Chondrocyte (in vitro differentiated cells): ENCODE measurements at regions not wholly inside any gene's neighbourhood (a gene's known extent, or its start where the extent isn't known, plus 50 kb on each side); places are given as distances from the start of the nearest gene placed in this dataset.

Experiments used
- DNase-seq: peaks from one replicate; pipeline ENCODE4 v3.0.0; 2021; ENCODE audit warnings: mixed read lengths, low spot score
- H3K27ac Mint-ChIP-seq: one replicate; pipeline ENCODE4 v1.8.0; 2021; ENCODE audit warnings: mild to moderate bottlenecking, moderate library complexity, mixed read lengths; ENCODE audit not compliant: unreplicated experiment
- H3K27me3 Mint-ChIP-seq: 2 replicates; pipeline ENCODE4 v1.8.0; 2021; ENCODE audit warnings: low read depth, mixed read lengths
- H3K36me3 Mint-ChIP-seq: 2 replicates; pipeline ENCODE4 v1.8.0; 2021; ENCODE audit warnings: low read depth, mixed read lengths
- H3K4me1 Mint-ChIP-seq: 2 replicates; pipeline ENCODE4 v1.8.0; 2021; ENCODE audit warnings: low read depth, mild to moderate bottlenecking, mixed read lengths
- H3K4me3 Mint-ChIP-seq: one replicate; pipeline ENCODE4 v1.8.0; 2021; ENCODE audit warnings: mild to moderate bottlenecking, moderate library complexity, mixed read lengths; ENCODE audit not compliant: unreplicated experiment
- H3K9me3 Mint-ChIP-seq: 2 replicates; pipeline ENCODE4 v1.8.0; 2021; ENCODE audit warnings: low read depth, mixed read lengths
- TF ChIP-seq, protein P1 (sequence below): fragments of 200-600 bp; sonication (generic); IDR thresholded peaks from 2 replicates; pipeline ENCODE4 v1.5.0; 2021; ENCODE audit warnings: antibody characterized with exemption, mild to moderate bottlenecking, moderate library complexity

DNA sequence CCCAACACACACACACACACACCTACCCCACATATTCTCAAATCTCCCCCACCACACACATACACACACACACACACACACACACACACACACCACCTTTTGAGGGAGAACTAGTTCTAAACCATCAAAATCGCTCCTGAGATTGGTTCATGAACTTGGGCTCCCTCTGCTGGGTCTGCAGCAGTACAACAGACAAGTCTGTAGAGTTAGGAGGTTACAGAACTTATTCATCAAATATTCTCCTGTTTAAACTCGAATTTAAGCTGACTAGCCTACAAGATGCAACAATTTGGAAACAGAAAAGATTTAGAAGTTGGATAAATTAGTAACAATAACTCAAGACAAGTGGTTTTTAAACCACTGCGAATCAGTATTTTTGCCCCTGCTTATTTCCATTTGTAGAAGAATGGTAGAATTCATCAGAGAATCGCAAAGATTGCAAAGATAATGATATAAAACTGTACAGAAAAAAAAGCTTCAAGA is 136.4 kb upstream of the USP15 start:
- Mint-ChIP-seq H3K9me3 (no peaks in the 10 kb centered on the region), H3K27ac (no peak overlapping the region), H3K4me3 (no peak overlapping the region), H3K4me1 (no peaks in the 10 kb centered on the region), H3K27me3 (peaks cover 51% of the 10 kb centered on the region), H3K36me3 (no peaks in the 10 kb centered on the region)
- DNase-seq = no peak
- TF ChIP-seq, protein P1, sequence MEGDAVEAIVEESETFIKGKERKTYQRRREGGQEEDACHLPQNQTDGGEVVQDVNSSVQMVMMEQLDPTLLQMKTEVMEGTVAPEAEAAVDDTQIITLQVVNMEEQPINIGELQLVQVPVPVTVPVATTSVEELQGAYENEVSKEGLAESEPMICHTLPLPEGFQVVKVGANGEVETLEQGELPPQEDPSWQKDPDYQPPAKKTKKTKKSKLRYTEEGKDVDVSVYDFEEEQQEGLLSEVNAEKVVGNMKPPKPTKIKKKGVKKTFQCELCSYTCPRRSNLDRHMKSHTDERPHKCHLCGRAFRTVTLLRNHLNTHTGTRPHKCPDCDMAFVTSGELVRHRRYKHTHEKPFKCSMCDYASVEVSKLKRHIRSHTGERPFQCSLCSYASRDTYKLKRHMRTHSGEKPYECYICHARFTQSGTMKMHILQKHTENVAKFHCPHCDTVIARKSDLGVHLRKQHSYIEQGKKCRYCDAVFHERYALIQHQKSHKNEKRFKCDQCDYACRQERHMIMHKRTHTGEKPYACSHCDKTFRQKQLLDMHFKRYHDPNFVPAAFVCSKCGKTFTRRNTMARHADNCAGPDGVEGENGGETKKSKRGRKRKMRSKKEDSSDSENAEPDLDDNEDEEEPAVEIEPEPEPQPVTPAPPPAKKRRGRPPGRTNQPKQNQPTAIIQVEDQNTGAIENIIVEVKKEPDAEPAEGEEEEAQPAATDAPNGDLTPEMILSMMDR = peak; percentile 78

DNA sequence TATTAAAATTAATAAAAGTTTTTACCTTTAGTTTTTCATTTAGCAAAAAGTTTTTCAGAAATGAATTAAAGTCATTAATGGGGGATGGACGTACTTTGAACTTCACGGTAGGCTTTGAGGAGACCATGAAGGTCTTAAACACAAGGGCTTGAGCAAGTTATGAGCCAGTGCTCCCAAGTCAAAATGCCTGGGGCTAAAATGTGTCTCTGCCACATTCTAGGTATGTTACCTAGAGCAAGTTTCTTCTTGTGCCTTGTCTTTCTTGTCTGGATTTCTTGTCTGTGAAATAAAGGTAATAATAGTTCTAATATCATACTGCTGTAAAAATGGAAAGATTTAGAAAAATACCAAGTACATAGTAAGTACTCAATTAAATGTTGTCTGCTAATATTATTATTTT is 132.7 kb upstream of the USP15 start:
- Mint-ChIP-seq H3K4me1 (no peaks in the 10 kb centered on the region), H3K36me3 (no peaks in the 10 kb centered on the region), H3K9me3 (no peaks in the 10 kb centered on the region), H3K27ac (no peak overlapping the region), H3K27me3 (peaks cover 50% of the 10 kb centered on the region), H3K4me3 (no peak overlapping the region)
- no peak for DNase-seq
- TF ChIP-seq, protein P1 = no peak

DNA sequence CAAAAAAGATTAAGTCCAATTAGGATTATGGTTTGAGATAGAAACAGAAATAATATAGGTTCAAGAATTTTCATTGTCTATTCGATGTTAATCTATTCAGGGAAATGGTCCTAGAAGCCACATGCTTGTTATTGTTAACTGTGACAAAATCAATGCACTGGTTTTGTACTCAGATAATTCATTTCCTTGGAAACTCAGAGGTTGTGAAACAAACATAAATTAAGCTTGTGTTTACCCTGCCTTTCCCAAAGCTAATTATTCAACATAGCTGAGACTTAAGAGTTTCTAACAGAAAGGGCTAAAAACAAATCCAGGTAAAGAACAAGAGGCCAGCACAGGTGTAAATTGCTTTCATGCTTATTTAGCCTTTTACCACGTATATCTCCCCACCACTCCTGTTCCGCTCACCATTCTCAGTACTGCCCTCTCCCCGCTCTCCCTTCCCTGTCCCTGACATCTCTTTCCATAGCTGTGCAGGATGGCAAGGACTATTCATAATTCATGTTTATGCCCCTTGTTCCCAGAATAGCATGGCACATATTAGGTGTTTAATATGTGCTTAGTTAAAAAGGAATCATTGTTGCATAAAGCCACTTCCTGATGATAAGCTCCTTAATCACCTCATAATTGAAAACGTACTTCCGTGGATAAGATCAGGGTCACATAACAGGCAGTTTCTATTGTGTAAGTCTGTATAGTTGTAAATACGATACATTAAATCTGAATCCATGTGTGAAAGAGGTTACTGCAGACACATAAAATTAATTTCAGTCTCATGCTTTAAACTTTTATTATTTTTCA is 131.8 kb upstream of the USP15 start:
- H3K9me3 Mint-ChIP-seq = no peaks in the 10 kb centered on the region
- no peak for DNase-seq
- no peak overlapping the region for H3K4me3 Mint-ChIP-seq
- H3K36me3 Mint-ChIP-seq = no peaks in the 10 kb centered on the region
- no peak overlapping the region for H3K27ac Mint-ChIP-seq
- H3K4me1 Mint-ChIP-seq = no peaks in the 10 kb centered on the region
- peaks cover 46% of the 10 kb centered on the region for H3K27me3 Mint-ChIP-seq
- TF ChIP-seq, protein P1 = no peak

DNA sequence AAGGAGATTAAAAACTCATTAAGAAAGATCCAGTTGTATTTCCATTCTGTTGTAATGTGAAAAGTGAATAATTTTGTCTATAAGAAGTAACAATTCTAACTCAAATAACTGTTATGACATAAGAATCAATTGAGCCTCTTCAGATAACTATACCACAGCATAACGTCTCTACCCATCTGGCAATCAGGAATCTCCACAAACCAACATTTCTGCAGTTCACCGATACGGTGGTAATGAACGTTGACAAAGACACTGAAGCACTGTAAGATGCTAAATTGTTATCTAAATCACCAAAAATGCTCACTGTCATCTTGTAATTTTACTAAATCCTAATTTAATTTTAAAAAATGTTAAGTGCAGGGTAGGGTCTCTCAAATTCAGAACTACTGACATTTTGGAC is 130.9 kb upstream of the USP15 start:
- Mint-ChIP-seq H3K9me3 (no peaks in the 10 kb centered on the region), H3K27me3 (peaks cover 38% of the 10 kb centered on the region), H3K4me1 (no peaks in the 10 kb centered on the region), H3K27ac (no peak overlapping the region), H3K36me3 (no peaks in the 10 kb centered on the region), H3K4me3 (no peak overlapping the region)
- DNase-seq = no peak
- TF ChIP-seq, protein P1 = no peak

DNA sequence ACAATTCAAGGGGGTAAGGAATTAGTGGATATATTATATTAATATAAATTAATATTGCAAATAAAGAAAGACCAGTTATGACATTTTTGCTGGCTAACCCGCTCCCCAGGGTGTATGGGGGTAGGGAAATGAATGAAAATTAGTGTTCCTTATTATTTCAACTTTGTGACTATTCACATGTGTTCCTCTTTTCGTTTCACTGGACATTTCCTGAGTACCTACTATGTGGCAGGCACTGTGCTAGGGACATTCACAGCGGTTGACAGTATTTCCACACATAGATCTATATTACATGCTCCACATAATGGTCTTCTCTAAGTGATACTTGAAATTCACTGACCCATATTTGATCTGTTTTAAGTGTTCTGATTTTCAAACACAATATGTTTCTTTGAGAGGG is 129.8 kb upstream of the USP15 start:
- TF ChIP-seq, protein P1 = no peak
- H3K36me3 Mint-ChIP-seq = no peaks in the 10 kb centered on the region
- no peak overlapping the region for H3K4me3 Mint-ChIP-seq
- H3K27ac Mint-ChIP-seq = no peak overlapping the region
- H3K9me3 Mint-ChIP-seq = no peaks in the 10 kb centered on the region
- H3K27me3 Mint-ChIP-seq = peaks cover 37% of the 10 kb centered on the region
- H3K4me1 Mint-ChIP-seq = no peaks in the 10 kb centered on the region
- DNase-seq = no peak
